ENCODE measurements at regions not wholly inside any gene's neighbourhood (a gene's known extent, or its start where the extent isn't known, plus 50 kb on each side); places are given as distances from the start of the nearest gene placed in this dataset.
"Not testable (repeated sequence)": the region's sequence is repeated elsewhere in the genome, so short reads cannot be mapped to it uniquely, and the experiment has no call there.

- DNase-seq (ENCODE audit: low read depth in 2 of 2): no peak
Measured at GRCh38 chrX:13478740-13479451, 90.5 kb upstream of the EGFL6 start.

- DNase-seq (ENCODE audit: low read depth in 2 of 2): no peak
Measured at GRCh38 chrX:13476384-13476783, 93.0 kb upstream of the EGFL6 start.

GRCh38 chrX:13474164-13474516, 95.3 kb upstream of the EGFL6 start:
- DNase-seq (ENCODE audit: low read depth in 2 of 2): no peak

- no peak for DNase-seq (ENCODE audit: low read depth in 2 of 2)
Measured at GRCh38 chrX:13473442-13474163, 95.8 kb upstream of the EGFL6 start.

GRCh38 chrX:13472975-13473374, 96.4 kb upstream of the EGFL6 start:
- no peak for DNase-seq (ENCODE audit: low read depth in 2 of 2)

GRCh38 chrX:13471269-13471668, 98.1 kb upstream of the EGFL6 start:
- DNase-seq (ENCODE audit: low read depth in 2 of 2): no peak

- DNase-seq (ENCODE audit: low read depth in 2 of 2): no peak
Measured at GRCh38 chrX:13470685-13470977, 98.8 kb upstream of the EGFL6 start.

GRCh38 chrX:13469963-13470684, 99.3 kb upstream of the EGFL6 start:
- no peak for DNase-seq (ENCODE audit: low read depth in 2 of 2)

- DNase-seq (ENCODE audit: low read depth in 2 of 2): no peak
Measured at GRCh38 chrX:13468096-13468495, 101.3 kb upstream of the EGFL6 start.

GRCh38 chrX:13467243-13467642, 102.2 kb upstream of the EGFL6 start:
- DNase-seq (ENCODE audit: low read depth in 2 of 2): no peak

GRCh38 chrX:13464599-13465275, 104.7 kb upstream of the EGFL6 start:
- no peak for DNase-seq (ENCODE audit: low read depth in 2 of 2)

GRCh38 chrX:13463608-13464007, 105.8 kb upstream of the EGFL6 start:
- no peak for DNase-seq (ENCODE audit: low read depth in 2 of 2)

GRCh38 chrX:13452283-13452682, 117.1 kb upstream of the EGFL6 start:
- no peak for DNase-seq (ENCODE audit: low read depth in 2 of 2)

- DNase-seq (ENCODE audit: low read depth in 2 of 2): no peak
Measured at GRCh38 chrX:13449441-13449840, 120.0 kb upstream of the EGFL6 start.

GRCh38 chrX:13448941-13449340, 120.5 kb upstream of the EGFL6 start:
- DNase-seq (ENCODE audit: low read depth in 2 of 2): no peak

GRCh38 chrX:13441608-13442007, 121.8 kb upstream of the ATXN3L start:
- DNase-seq (ENCODE audit: low read depth in 2 of 2): not testable (repeated sequence)

GRCh38 chrX:13440176-13440575, 120.3 kb upstream of the ATXN3L start:
- DNase-seq (ENCODE audit: low read depth in 2 of 2): no peak

- no peak for DNase-seq (ENCODE audit: low read depth in 2 of 2)
Measured at GRCh38 chrX:13433298-13433605, 113.4 kb upstream of the ATXN3L start.

- no peak for DNase-seq (ENCODE audit: low read depth in 2 of 2)
Measured at GRCh38 chrX:13432414-13433297, 112.8 kb upstream of the ATXN3L start.

GRCh38 chrX:13430136-13430827, 110.4 kb upstream of the ATXN3L start:
- DNase-seq (ENCODE audit: low read depth in 2 of 2): no peak
